ENCODE measurements at regions not wholly inside any gene's neighbourhood (a gene's known extent, or its start where the extent isn't known, plus 50 kb on each side); places are given as distances from the start of the nearest gene placed in this dataset.
"Not testable (repeated sequence)": the region's sequence is repeated elsewhere in the genome, so short reads cannot be mapped to it uniquely, and the experiment has no call there.

GRCh38 chr4:166212326-166212725 is 339.3 kb downstream of the TLL1 start:
- not testable (repeated sequence) for TF ChIP-seq POLR2A, CTCF (IDR thresholded peaks at IDR 0.05)
